MM.1S (cell line): ENCODE measurements at regions not wholly inside any gene's neighbourhood (a gene's known extent, or its start where the extent isn't known, plus 50 kb on each side); places are given as distances from the start of the nearest gene placed in this dataset.

Source experiments
- EZH2 ChIP-seq: fragments of 300-600 bp; sonication (generic); optimal IDR thresholded peaks from 2 replicates; pipeline ENCODE3; 2017; ENCODE audit warnings: low read depth, mild to moderate bottlenecking, antibody characterized with exemption, low read length, mixed read lengths
- TF ChIP-seq, protein P1 (sequence below): fragments of 300-600 bp; sonication (generic); IDR thresholded peaks from 2 replicates; pipeline ENCODE4 v1.5.1; 2016; ENCODE audit warnings: antibody characterized with exemption, low read length, mixed read lengths

DNA sequence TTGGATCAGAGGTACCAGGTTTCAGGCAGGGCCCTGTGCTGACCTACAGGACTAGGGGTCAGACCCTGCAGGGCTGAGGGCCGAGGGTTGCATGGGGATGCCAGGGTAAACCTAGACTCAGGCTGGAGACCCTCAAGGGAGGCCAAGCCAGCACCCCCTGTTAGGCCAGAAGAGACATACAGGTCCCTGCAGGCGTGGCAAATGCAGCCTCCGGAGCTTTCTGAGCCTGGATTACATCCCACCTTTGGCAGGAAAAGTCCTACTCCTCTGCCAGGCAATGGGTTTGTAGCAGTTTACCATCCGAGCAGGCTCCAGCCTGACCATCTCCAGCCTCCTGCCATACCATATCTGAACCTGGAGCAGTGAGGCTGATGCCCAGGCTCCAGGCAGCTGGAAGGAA, 425.3 kb downstream of the NPHP4 start:
- TF ChIP-seq, protein P1, sequence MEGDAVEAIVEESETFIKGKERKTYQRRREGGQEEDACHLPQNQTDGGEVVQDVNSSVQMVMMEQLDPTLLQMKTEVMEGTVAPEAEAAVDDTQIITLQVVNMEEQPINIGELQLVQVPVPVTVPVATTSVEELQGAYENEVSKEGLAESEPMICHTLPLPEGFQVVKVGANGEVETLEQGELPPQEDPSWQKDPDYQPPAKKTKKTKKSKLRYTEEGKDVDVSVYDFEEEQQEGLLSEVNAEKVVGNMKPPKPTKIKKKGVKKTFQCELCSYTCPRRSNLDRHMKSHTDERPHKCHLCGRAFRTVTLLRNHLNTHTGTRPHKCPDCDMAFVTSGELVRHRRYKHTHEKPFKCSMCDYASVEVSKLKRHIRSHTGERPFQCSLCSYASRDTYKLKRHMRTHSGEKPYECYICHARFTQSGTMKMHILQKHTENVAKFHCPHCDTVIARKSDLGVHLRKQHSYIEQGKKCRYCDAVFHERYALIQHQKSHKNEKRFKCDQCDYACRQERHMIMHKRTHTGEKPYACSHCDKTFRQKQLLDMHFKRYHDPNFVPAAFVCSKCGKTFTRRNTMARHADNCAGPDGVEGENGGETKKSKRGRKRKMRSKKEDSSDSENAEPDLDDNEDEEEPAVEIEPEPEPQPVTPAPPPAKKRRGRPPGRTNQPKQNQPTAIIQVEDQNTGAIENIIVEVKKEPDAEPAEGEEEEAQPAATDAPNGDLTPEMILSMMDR, result no peak
- TF ChIP-seq EZH2, result no peak
